H1 (cell line): ENCODE measurements at regions not wholly inside any gene's neighbourhood (a gene's known extent, or its start where the extent isn't known, plus 50 kb on each side); places are given as distances from the start of the nearest gene placed in this dataset.

ENCODE experiments used
- CTCF ChIA-PET: fragments of 300-600 bp; sonication (Branson Sonifier 250); formaldehyde crosslinking; loops from one replicate; lab custom pipeline; 2021; ENCODE audit not compliant: partially characterized antibody; lab: Charles Lee
- POLR2A ChIA-PET: fragments of 300-600 bp; sonication (Branson Sonifier 250); formaldehyde crosslinking; loops from one replicate; lab custom pipeline; 2021; ENCODE audit warnings: inconsistent platforms; ENCODE audit not compliant: partially characterized antibody; lab: Charles Lee
- DNase-seq, 2 experiments: peaks; one replicate each; pipeline versions ENCODE4 v3.0.0 to v3.0.0-alpha.2; 2010 to 2022; ENCODE audit warnings: low spot score in 2 of 2, low read depth in 1 of 2, mixed read lengths in 1 of 2
- FAIRE-seq: peaks from 2 replicates; lab custom pipeline; 2011; peaks lifted over from hg19 to GRCh38; lab: Jason Lieb, UNC
- H2AFZ ChIP-seq: 2 replicates; pipeline ENCODE4 v1.8.1; 2012; ENCODE audit warnings: low read length, inconsistent platforms
- H2AK5ac ChIP-seq: 2 replicates; pipeline ENCODE4 v1.6.1; 2013; ENCODE audit warnings: low read depth, low read length
- H2BK120ac ChIP-seq: replicated peaks from 2 replicates; pipeline ENCODE3; 2013; ENCODE audit warnings: low read depth, low read length, inconsistent platforms
- H2BK12ac ChIP-seq: 2 replicates; pipeline ENCODE4 v1.6.1; 2013; ENCODE audit warnings: low read depth, low read length
- H2BK15ac ChIP-seq: 2 replicates; pipeline ENCODE4 v1.6.1; 2013; ENCODE audit warnings: low read length
- H2BK20ac ChIP-seq: 2 replicates; pipeline ENCODE4 v1.6.1; 2013; ENCODE audit warnings: low read length
- H2BK5ac ChIP-seq: 2 replicates; pipeline ENCODE4 v1.6.1; 2013; ENCODE audit warnings: low read depth, low read length
- H3K14ac ChIP-seq: 2 replicates; pipeline ENCODE4 v1.6.1; 2013; ENCODE audit warnings: inconsistent platforms; ENCODE audit not compliant: insufficient read length
- H3K18ac ChIP-seq: 2 replicates; pipeline ENCODE4 v1.6.1; 2013; ENCODE audit warnings: low read length; ENCODE audit errors: extremely low read depth
- H3K23ac ChIP-seq: 2 replicates; pipeline ENCODE4 v1.6.1; 2013; ENCODE audit warnings: inconsistent platforms; ENCODE audit not compliant: insufficient read length
- H3K23me2 ChIP-seq: 2 replicates; pipeline ENCODE4 v1.6.1; 2013; ENCODE audit warnings: low read depth, low read length
- H3K27ac ChIP-seq: 2 replicates; pipeline ENCODE4 v1.6.1; 2011; ENCODE audit warnings: low read depth, low read length, inconsistent platforms
- H3K27me3 ChIP-seq, 4 experiments: replicated peaks in 1 of 4; 1 replicate in 1 of 4; 2 replicates in 3 of 4; pipeline versions ENCODE4 v1.6.1 to v1.8.1; 2011 to 2013; ENCODE audit warnings: low read length in 3 of 4, mild to moderate bottlenecking in 3 of 4, inconsistent platforms in 2 of 4, mixed read lengths in 2 of 4, moderate library complexity in 1 of 4; ENCODE audit not compliant: control insufficient read depth in 3 of 4, insufficient read depth in 3 of 4; ENCODE audit errors: extremely low read depth in 1 of 4
- H3K36me3 ChIP-seq, 4 experiments: 2 replicates each; pipeline versions ENCODE4 v1.6.1 to v1.8.1; 2011 to 2013; ENCODE audit warnings: mild to moderate bottlenecking in 4 of 4, low read length in 3 of 4, moderate library complexity in 2 of 4, control low read depth in 1 of 4, inconsistent platforms in 1 of 4; ENCODE audit not compliant: insufficient read depth in 4 of 4, control insufficient read depth in 2 of 4
- H3K4ac ChIP-seq: replicated peaks from 2 replicates; pipeline ENCODE3; 2013; ENCODE audit warnings: low read length, low read depth, mixed read lengths, inconsistent platforms; ENCODE audit not compliant: insufficient read length
- H3K4me1 ChIP-seq, 4 experiments: replicated peaks in 1 of 4; 1 replicate in 1 of 4; 2 replicates in 3 of 4; pipeline versions ENCODE4 v1.6.1 to v1.8.1; 2011 to 2013; ENCODE audit warnings: low read length in 3 of 4, inconsistent platforms in 2 of 4, mixed read lengths in 1 of 4; ENCODE audit not compliant: insufficient read depth in 4 of 4, control insufficient read depth in 3 of 4
- H3K4me2 ChIP-seq, 2 experiments: 2 replicates each; pipeline versions ENCODE4 v1.6.1 to v1.8.1; 2011 to 2013; ENCODE audit warnings: low read depth in 2 of 2, low read length in 2 of 2, control low read depth in 1 of 2, inconsistent platforms in 1 of 2, mild to moderate bottlenecking in 1 of 2; ENCODE audit not compliant: insufficient read depth in 1 of 2
- H3K4me3 ChIP-seq, 4 experiments: fragments of 200-600, 300-600 bp in 1 of 4; sonication (generic), shearing (Covaris generic), sonication (Bioruptor Twin) in 1 of 4; 2 replicates each; pipeline versions ENCODE4 v1.5.1 to v1.8.1; 2011 to 2016; ENCODE audit warnings: low read length in 4 of 4, low read depth in 3 of 4, control low read depth in 2 of 4, inconsistent platforms in 2 of 4, mild to moderate bottlenecking in 2 of 4, mixed read lengths in 1 of 4, moderate library complexity in 1 of 4; ENCODE audit not compliant: insufficient read depth in 2 of 4; ENCODE audit errors: extremely low read depth in 1 of 4
- H3K56ac ChIP-seq: replicated peaks from 2 replicates; pipeline ENCODE3; 2013; ENCODE audit warnings: low read depth, mild to moderate bottlenecking, mixed read lengths, low read length, inconsistent platforms; ENCODE audit not compliant: insufficient read length
- H3K79me1 ChIP-seq: 2 replicates; pipeline ENCODE4 v1.6.1; 2013; ENCODE audit warnings: low read depth, low read length, control low read depth
- H3K79me2 ChIP-seq, 2 experiments: 2 replicates each; pipeline versions ENCODE4 v1.6.1 to v1.8.1; 2012 to 2013; ENCODE audit warnings: low read length in 2 of 2, mild to moderate bottlenecking in 2 of 2, inconsistent platforms in 1 of 2; ENCODE audit not compliant: insufficient read depth in 2 of 2, control insufficient read depth in 1 of 2
- H3K9ac ChIP-seq, 4 experiments: replicated peaks in 1 of 4; 1 replicate in 1 of 4; 2 replicates in 3 of 4; pipeline versions ENCODE4 v1.6.1 to v1.8.1; 2011 to 2013; ENCODE audit warnings: low read depth in 3 of 4, low read length in 3 of 4, control low read depth in 2 of 4, mild to moderate bottlenecking in 2 of 4, moderate library complexity in 2 of 4, inconsistent platforms in 1 of 4; ENCODE audit errors: extremely low read depth in 1 of 4
- H3K9me3 ChIP-seq, 2 experiments: 2 replicates each; pipeline versions ENCODE4 v1.6.1 to v1.8.1; 2012 to 2013; ENCODE audit warnings: mild to moderate bottlenecking in 2 of 2, moderate library complexity in 2 of 2, control low read depth in 1 of 2, inconsistent platforms in 1 of 2, low read depth in 1 of 2, low read length in 1 of 2, mixed read lengths in 1 of 2; ENCODE audit not compliant: insufficient read depth in 2 of 2
- H4K20me1 ChIP-seq, 2 experiments: replicated peaks in 1 of 2; 2 replicates each; pipeline versions ENCODE3 to v1.8.1; 2011 to 2013; ENCODE audit warnings: inconsistent platforms in 2 of 2, low read length in 2 of 2, mild to moderate bottlenecking in 1 of 2; ENCODE audit not compliant: insufficient read depth in 2 of 2, control insufficient read depth in 1 of 2
- H4K5ac ChIP-seq: 2 replicates; pipeline ENCODE4 v1.6.1; 2013; ENCODE audit warnings: low read length, low read depth, mixed read lengths, inconsistent platforms; ENCODE audit not compliant: insufficient read length
- H4K8ac ChIP-seq: 2 replicates; pipeline ENCODE4 v1.8.0; 2013; ENCODE audit warnings: mild to moderate bottlenecking, moderate library complexity, low read length, inconsistent platforms; ENCODE audit not compliant: insufficient read depth; ENCODE audit errors: extremely low read depth
- H4K91ac ChIP-seq: replicated peaks from 2 replicates; pipeline ENCODE3; 2013; ENCODE audit warnings: low read length, mixed read lengths, inconsistent platforms; ENCODE audit not compliant: insufficient read length
- CEBPB ChIP-seq: IDR thresholded peaks from 2 replicates; pipeline ENCODE4 v1.6.1; 2012; ENCODE audit warnings: low read depth, low read length
- POU5F1 ChIP-seq: IDR thresholded peaks from 2 replicates; pipeline ENCODE4 v1.6.1; 2011; ENCODE audit warnings: low read depth, mild to moderate bottlenecking, low read length, moderate library complexity
- TAF7 ChIP-seq: optimal IDR thresholded peaks from 2 replicates; pipeline ENCODE3; 2011; ENCODE audit warnings: low read depth, mild to moderate bottlenecking, inconsistent platforms, low read length, moderate library complexity, borderline replicate concordance
- ZNF274 ChIP-seq: IDR thresholded peaks from 2 replicates; pipeline ENCODE4 v1.7.0; 2012; ENCODE audit warnings: low read length, borderline replicate concordance; ENCODE audit errors: extremely low read depth

DNA sequence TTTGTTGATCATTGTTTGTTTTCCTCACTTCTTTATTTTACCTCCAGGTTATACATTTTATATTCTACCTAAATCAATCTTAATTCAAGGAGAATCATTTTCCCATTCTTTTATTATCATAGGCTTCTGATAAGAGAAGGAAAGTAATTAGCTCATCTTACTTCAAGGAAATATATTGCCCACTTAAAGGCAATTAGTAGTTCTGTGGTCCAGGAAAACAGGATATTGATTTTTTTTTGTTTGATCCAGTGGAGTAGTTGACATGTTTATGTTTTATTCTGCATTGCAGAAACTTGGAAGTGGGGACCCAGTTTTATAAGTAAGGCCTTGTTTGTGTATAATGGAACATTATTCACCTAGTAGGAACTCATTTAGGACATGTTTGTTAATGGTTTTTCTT is 390.6 kb downstream of the NDFIP2 start:
- H3K9me3 ChIP-seq = peaks cover 0 to under 1% of the 10 kb centered on the region in 2 experiments; a peak in 1 of 4 replicates
- H4K5ac ChIP-seq = no peak overlapping the region
- H3K9ac ChIP-seq = no peak overlapping the region
- H3K27me3 ChIP-seq = no peaks in the 10 kb centered on the region
- H3K4ac ChIP-seq = no peak overlapping the region
- peaks cover 1 to 5% (median 3%) of the 10 kb centered on the region in 4 experiments; a peak in 4 of 7 replicates for H3K4me1 ChIP-seq
- H2BK5ac ChIP-seq = no peak overlapping the region
- no peak overlapping the region for H2BK20ac ChIP-seq
- ChIA-PET POLR2A (interaction anchor here (0.6 to 1.3 kb wide), 3 partner anchors 16 to 438 kb away, joined by 3 to 5 read pairs (median 3); no protein-coding TSS in a partner anchor), CTCF (interaction anchor here (0.6 kb wide), 2 partner anchors 93 to 485 kb away, joined by 3 to 4 read pairs; no protein-coding TSS in a partner anchor)
- no peak overlapping the region for H4K8ac ChIP-seq
- H4K20me1 ChIP-seq = no peaks in the 10 kb centered on the region
- H2AK5ac ChIP-seq = no peak overlapping the region
- no peak overlapping the region for H3K4me3 ChIP-seq
- H2BK12ac ChIP-seq = no peak overlapping the region
- H2AFZ ChIP-seq = no peak overlapping the region
- no peak overlapping the region for H4K91ac ChIP-seq
- H3K79me1 ChIP-seq = no peaks in the 10 kb centered on the region; the same call in 1 of the 2 replicates
- no peak overlapping the region for H3K23ac ChIP-seq
- no peaks in the 10 kb centered on the region for H3K79me2 ChIP-seq
- no peak overlapping the region for H3K27ac ChIP-seq
- DNase-seq = no peak
- no peak overlapping the region for H3K14ac ChIP-seq
- H2BK15ac ChIP-seq = no peak overlapping the region
- H3K36me3 ChIP-seq = no peaks in the 10 kb centered on the region
- FAIRE-seq = no peak
- H3K23me2 ChIP-seq = no peaks in the 10 kb centered on the region; the same call in 1 of the 2 replicates
- no peak overlapping the region for H3K4me2 ChIP-seq
- H3K56ac ChIP-seq = no peak overlapping the region
- TF ChIP-seq POU5F1 (no peak), CEBPB (no peak), ZNF274 (no peak), TAF7 (no peak)
- TF ChIP-seq, all 59 proteins: peak for 0
- Histone ChIP-seq H2BK120ac (no peak overlapping the region), H3K18ac (no peak overlapping the region)
